ENCODE measurements at regions not wholly inside any gene's neighbourhood (a gene's known extent, or its start where the extent isn't known, plus 50 kb on each side); places are given as distances from the start of the nearest gene placed in this dataset.

- no CpG with 5 or more reads among the region's 2 CpGs for WGBS, 2 experiments (ENCODE audit: extremely low coverage in 2 of 2, insufficient read length in 1 of 2)
- H3K18ac ChIP-seq (ENCODE audit: low read depth, low read length): no peak overlapping the region
- no peaks in the 10 kb centered on the region for H3K79me1 ChIP-seq (ENCODE audit: low read depth in 1 of 2, low read length in 2 of 2)
- TF ChIP-seq SMC3 (IDR thresholded peaks at IDR 0.05; ENCODE audit: low read depth, low read length): no peak
- TF ChIP-seq RAD21 (IDR thresholded peaks at IDR 0.05; ENCODE audit: low read length): no peak
- TF ChIP-seq CEBPB (IDR thresholded peaks at IDR 0.05; ENCODE audit: low read depth, low read length): no peak
- no peak for TF ChIP-seq CHD1 (IDR thresholded peaks at IDR 0.05; ENCODE audit: low read depth, low read length)
- no peak for TF ChIP-seq ELK1 (IDR thresholded peaks at IDR 0.05; ENCODE audit: borderline replicate concordance, low read depth, low read length)
- no peak for TF ChIP-seq CTCF (conservative IDR thresholded peaks at IDR 0.05; ENCODE audit: low read depth, low read length)
- TF ChIP-seq USF2 (IDR thresholded peaks at IDR 0.05; ENCODE audit: low read depth, low read length): no peak
- in situ Hi-C loops (cut with MboI; ENCODE audit: low sequenced_read_pairs) (no loop called here), dilution Hi-C loops (cut with HindIII; ENCODE audit: low sequenced_read_pairs, unreplicated experiment) (no loop called here), intact Hi-C loops (cut with micrococcal nuclease) (no loop called here)
- H3K14ac ChIP-seq (replicated peaks; ENCODE audit: low read depth, low read length): no peak overlapping the region
- ChIA-PET CTCF (no interaction called here), POLR2A (ENCODE audit: unreplicated experiment) (no interaction called here)
- no peak overlapping the region for H3K4me3 ChIP-seq (ENCODE audit: insufficient read depth, low read depth, low read length)
- H3K36me3 ChIP-seq (ENCODE audit: control insufficient read depth, insufficient read depth, low read length): no peaks in the 10 kb centered on the region
- no peaks in the 10 kb centered on the region for H3K27me3 ChIP-seq (ENCODE audit: control insufficient read depth, insufficient read depth, low read length)
- H4K8ac ChIP-seq (ENCODE audit: low read depth in 2 of 2, low read length in 2 of 2): no peak overlapping the region
- DNase-seq (no peak), ATAC-seq (ENCODE audit: low read depth) (no peak)
- no peak overlapping the region for H2AFZ ChIP-seq (replicated peaks; ENCODE audit: low read length, poor library complexity)
- no peak overlapping the region for H4K5ac ChIP-seq (ENCODE audit: low read depth, low read length)
- no TSS peak for BruUV-seq (replicated peaks)
- no peak overlapping the region for H2AK5ac ChIP-seq (ENCODE audit: low read depth, low read length)
- H3K27ac ChIP-seq (ENCODE audit: insufficient read depth, low read length): no peak overlapping the region
- H3K56ac ChIP-seq (ENCODE audit: extremely low read depth, insufficient read depth, low read length): no peak overlapping the region
- H3K9me3 ChIP-seq (ENCODE audit: control insufficient read depth, insufficient read depth, low read length): no peaks in the 10 kb centered on the region
- no peaks in the 10 kb centered on the region for H3K4me1 ChIP-seq (ENCODE audit: control insufficient read depth, insufficient read depth, low read length)
- H3K9ac ChIP-seq (ENCODE audit: low read depth, low read length): no peak overlapping the region
- H2AK9ac ChIP-seq (replicated peaks; ENCODE audit: low read depth, low read length, poor library complexity): no peak overlapping the region
- H4K91ac ChIP-seq (ENCODE audit: insufficient read depth, low read depth, low read length): no peak overlapping the region
- H3K4me2 ChIP-seq (ENCODE audit: low read depth, low read length): no peak overlapping the region
- no peak overlapping the region for H2BK120ac ChIP-seq (ENCODE audit: low read depth, low read length)
- H3K4ac ChIP-seq (ENCODE audit: low read depth, low read length): no peak overlapping the region
- H2BK15ac ChIP-seq (ENCODE audit: low read depth, low read length): no peak overlapping the region
- no peaks in the 10 kb centered on the region for H3K9me1 ChIP-seq (ENCODE audit: insufficient read depth, low read length)
- H2BK20ac ChIP-seq (ENCODE audit: low read depth, low read length): no peak overlapping the region
- no peak overlapping the region for H2BK5ac ChIP-seq (ENCODE audit: low read depth, low read length, poor library complexity, severe bottlenecking)
- H3K23ac ChIP-seq (ENCODE audit: low read depth, low read length): no peak overlapping the region
- H4K20me1 ChIP-seq (ENCODE audit: insufficient read depth, low read length): no peaks in the 10 kb centered on the region
Measured at GRCh38 chr4:178311997-178312396, 869.8 kb upstream of the AGA start.

All from IMR-90 (cell line).